ENCODE measurements at regions not wholly inside any gene's neighbourhood (a gene's known extent, or its start where the extent isn't known, plus 50 kb on each side); places are given as distances from the start of the nearest gene placed in this dataset.

DNA sequence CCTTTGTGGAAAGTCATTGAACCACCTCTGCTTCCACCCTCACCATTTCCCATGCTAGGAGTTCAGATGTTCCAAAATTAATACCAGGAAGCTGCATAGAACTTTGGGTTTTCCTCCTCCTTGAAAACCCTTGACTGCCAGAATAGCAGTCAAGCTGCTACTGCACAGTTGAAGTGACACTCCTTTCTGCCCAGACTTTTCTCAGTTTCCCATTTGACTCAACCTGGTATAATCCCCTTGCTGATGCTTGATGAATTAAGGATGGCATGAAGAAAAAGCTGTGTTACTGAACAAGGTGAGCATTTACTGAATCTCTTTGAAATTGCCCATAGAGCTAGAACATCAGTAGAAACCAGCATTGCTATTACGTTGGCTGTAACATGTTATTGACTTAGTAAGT, 286.0 kb downstream of the EDEM1 start:
- TF ChIP-seq POLR2A (IDR thresholded peaks at IDR 0.05; ENCODE audit: low read depth, low read length): no peak
- TF ChIP-seq MYC (IDR thresholded peaks at IDR 0.05; ENCODE audit: low read depth, low read length): no peak
- no peak for TF ChIP-seq GATA2 (IDR thresholded peaks at IDR 0.05; ENCODE audit: insufficient read depth, insufficient read length, low read depth, low read length)
- TF ChIP-seq JUN (IDR thresholded peaks at IDR 0.05; ENCODE audit: borderline replicate concordance, insufficient read depth, insufficient read length, low read depth): no peak
- TF ChIP-seq, protein P1, sequence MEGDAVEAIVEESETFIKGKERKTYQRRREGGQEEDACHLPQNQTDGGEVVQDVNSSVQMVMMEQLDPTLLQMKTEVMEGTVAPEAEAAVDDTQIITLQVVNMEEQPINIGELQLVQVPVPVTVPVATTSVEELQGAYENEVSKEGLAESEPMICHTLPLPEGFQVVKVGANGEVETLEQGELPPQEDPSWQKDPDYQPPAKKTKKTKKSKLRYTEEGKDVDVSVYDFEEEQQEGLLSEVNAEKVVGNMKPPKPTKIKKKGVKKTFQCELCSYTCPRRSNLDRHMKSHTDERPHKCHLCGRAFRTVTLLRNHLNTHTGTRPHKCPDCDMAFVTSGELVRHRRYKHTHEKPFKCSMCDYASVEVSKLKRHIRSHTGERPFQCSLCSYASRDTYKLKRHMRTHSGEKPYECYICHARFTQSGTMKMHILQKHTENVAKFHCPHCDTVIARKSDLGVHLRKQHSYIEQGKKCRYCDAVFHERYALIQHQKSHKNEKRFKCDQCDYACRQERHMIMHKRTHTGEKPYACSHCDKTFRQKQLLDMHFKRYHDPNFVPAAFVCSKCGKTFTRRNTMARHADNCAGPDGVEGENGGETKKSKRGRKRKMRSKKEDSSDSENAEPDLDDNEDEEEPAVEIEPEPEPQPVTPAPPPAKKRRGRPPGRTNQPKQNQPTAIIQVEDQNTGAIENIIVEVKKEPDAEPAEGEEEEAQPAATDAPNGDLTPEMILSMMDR (IDR thresholded peaks at IDR 0.05; ENCODE audit: extremely low read depth in 1 of 2, insufficient read depth in 1 of 2, low read depth in 1 of 2, low read length in 2 of 2): no peak
- TF ChIP-seq POLR2AphosphoS5 (IDR thresholded peaks at IDR 0.05; ENCODE audit: insufficient read depth, low read depth, low read length): no peak
- TF ChIP-seq, protein P2, sequence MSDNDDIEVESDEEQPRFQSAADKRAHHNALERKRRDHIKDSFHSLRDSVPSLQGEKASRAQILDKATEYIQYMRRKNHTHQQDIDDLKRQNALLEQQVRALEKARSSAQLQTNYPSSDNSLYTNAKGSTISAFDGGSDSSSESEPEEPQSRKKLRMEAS (IDR thresholded peaks at IDR 0.05; ENCODE audit: insufficient read depth, insufficient read length): no peak
- TF ChIP-seq EZH2 (IDR thresholded peaks at IDR 0.05; ENCODE audit: borderline replicate concordance, low read depth, low read length, severe bottlenecking): no peak

More for the DNA sequence above, 286.0 kb downstream of the EDEM1 start:
- no peak overlapping the region for H2AFZ ChIP-seq (ENCODE audit: low read depth, low read length)
- dilution Hi-C loops (cut with MboI; ENCODE audit: extremely low pct_ligation_motif_present, low sequenced_read_pairs) (no loop called here), intact Hi-C loops (cut with micrococcal nuclease) (no loop called here)
- no peak overlapping the region for H3K27ac ChIP-seq (ENCODE audit: insufficient read depth, low read depth, low read length)
- no peaks in the 10 kb centered on the region for H3K9me1 ChIP-seq (replicated peaks; ENCODE audit: control insufficient read depth, extremely low read depth, insufficient read depth, low read length)
- BruUV-seq (replicated peaks): no TSS peak
- no peaks in the 10 kb centered on the region for H4K20me1 ChIP-seq (replicated peaks; ENCODE audit: control insufficient read depth, extremely low read depth, insufficient read depth, low read length)
- H3K9ac ChIP-seq (replicated peaks; ENCODE audit: extremely low read depth, insufficient read depth, low read length): no peak overlapping the region
- ChIA-PET CTCF (no interaction called here), POLR2A (no interaction called here)
- DNase-seq (ENCODE audit: low read depth, low spot score) (no peak), FAIRE-seq (no peak)
- H3K27me3 ChIP-seq (ENCODE audit: control insufficient read depth in 2 of 2, insufficient read depth in 2 of 2, low read length in 2 of 2): no peaks in the 10 kb centered on the region
- no peak overlapping the region for H3K4me2 ChIP-seq (ENCODE audit: insufficient read depth, low read length)
- no peaks in the 10 kb centered on the region for H3K79me2 ChIP-seq (ENCODE audit: control insufficient read depth, insufficient read depth, low read length)
- no peaks in the 10 kb centered on the region for H3K4me1 ChIP-seq (ENCODE audit: control insufficient read depth, extremely low read depth, insufficient read depth, low read length)
- H3K9me3 ChIP-seq (replicated peaks; ENCODE audit: control insufficient read depth, insufficient read depth, low read length): peaks cover under 1% of the 10 kb centered on the region
- no peaks in the 10 kb centered on the region for H3K36me3 ChIP-seq (ENCODE audit: control insufficient read depth in 2 of 2, extremely low read depth in 1 of 2, insufficient read depth in 2 of 2, low read length in 2 of 2)
- no peak overlapping the region for H3K4me3 ChIP-seq (replicated peaks in 1 of 3; ENCODE audit: insufficient read depth in 1 of 3, low read depth in 1 of 3, low read length in 3 of 3)

All from endothelial cell of umbilical vein (primary cell).